Right lobe of liver (tissue), 6 donors: ENCODE measurements at regions not wholly inside any gene's neighbourhood (a gene's known extent, or its start where the extent isn't known, plus 50 kb on each side); places are given as distances from the start of the nearest gene placed in this dataset.
"Not testable (repeated sequence)": the region's sequence is repeated elsewhere in the genome, so short reads cannot be mapped to it uniquely, and the experiment has no call there.

Source experiments
- ATAC-seq, 4 donors: fragments of 200-7000 bp; cut with Tn5 transposase; one replicate each; pipeline ENCODE4 v1.9.1; 2020; ENCODE audit warnings: mild to moderate bottlenecking in 4 of 4, moderate library complexity in 4 of 4
- DNase-seq, 3 donors: peaks; one replicate each; pipeline ENCODE4 v3.0.0-alpha.2; 2020
- H3K27ac ChIP-seq, 3 donors: fragments of 200-600 bp; one replicate each; pipeline ENCODE4 v1.8.0; 2022
- H3K27me3 ChIP-seq, 2 donors: fragments of 200-600 bp; one replicate each; pipeline ENCODE4 v1.8.0; 2022
- H3K36me3 ChIP-seq, 4 donors: fragments of 200-600 bp; sonication (generic) in 1 of 4; one replicate each; pipeline versions ENCODE4 v1.5.1 to v1.8.0; 2017 to 2022; ENCODE audit warnings: control low read depth in 1 of 4
- H3K4me1 ChIP-seq, 4 donors: fragments of 200-600 bp; sonication (generic) in 1 of 4; one replicate each; pipeline versions ENCODE4 v1.5.1 to v1.8.0; 2017 to 2022; ENCODE audit warnings: control low read depth in 1 of 4
- H3K4me3 ChIP-seq, 3 donors: fragments of 200-600 bp; one replicate each; pipeline ENCODE4 v1.8.0; 2022
- H3K9me3 ChIP-seq, 4 donors: fragments of 200-600 bp; sonication (generic) in 1 of 4; one replicate each; pipeline versions ENCODE4 v1.5.1 to v1.8.0; 2017 to 2022; ENCODE audit warnings: control low read depth in 1 of 4
- CTCF ChIP-seq, 4 donors: fragments of 200-600 bp in 3 of 4; fragments of 450-650 bp in 1 of 4; IDR thresholded peaks; one replicate each; pipeline versions ENCODE4 v1.5.1 to v1.8.0; 2016 to 2022; ENCODE audit warnings: antibody characterized with exemption in 4 of 4, mild to moderate bottlenecking in 2 of 4
- POLR2A ChIP-seq: fragments of 450-650 bp; IDR thresholded peaks from one replicate; pipeline ENCODE4 v1.6.1; 2017; ENCODE audit warnings: antibody characterized with exemption, mild to moderate bottlenecking
- WGBS: methylation state at CpG from one replicate; pipeline ENCODE4 v1.1.6; 2018; ENCODE audit warnings: low coverage, low lambda C conversion rate; ENCODE audit not compliant: insufficient coverage; ENCODE audit errors: missing lambda C conversion rate; 5-methylcytosine and 5-hydroxymethylcytosine counted together
- intact Hi-C, 2 donors: fragments of 100-400 bp; cut with DNase I; formaldehyde crosslinking; loops; one replicate each; pipeline versions ENCODE4 v1.11.2 to v1.14.1; 2022
- donor health status: DM: no; HTN: yes; CAD: no.
- donor health status: DM: no; HTN: no; CAD: no.
- donor health status: DM: no; HTN: no; CAD: no.
- donor health status: DM: no; HTN: yes; CAD: no.
- donor health status: DM: no; HTN: yes; CAD: no.

GRCh38 chr2:176574484-176575236, 305.4 kb downstream of the MTX2 start:
- Histone ChIP-seq H3K27me3 (no peaks in the 10 kb centered on the region), H3K4me1 (no peaks in the 10 kb centered on the region), H3K36me3 (no peaks in the 10 kb centered on the region), H3K27ac (no peak overlapping the region), H3K9me3 (no peaks in the 10 kb centered on the region), H3K4me3 (no peak overlapping the region)
- intact Hi-C loops = no loop called here
- ATAC-seq = no peak
- WGBS = 76% methylated on average over 9 of the region's 9 CpGs
- no peak for TF ChIP-seq CTCF (IDR thresholded peaks at IDR 0.05)
- no peak for TF ChIP-seq POLR2A
- DNase-seq = no peak

GRCh38 chr2:176575237-176575744, 306.0 kb downstream of the MTX2 start:
- intact Hi-C loops = no loop called here
- DNase-seq (no peak), ATAC-seq (no peak)
- Histone ChIP-seq H3K27me3 (no peaks in the 10 kb centered on the region), H3K9me3 (no peaks in the 10 kb centered on the region), H3K27ac (no peak overlapping the region), H3K4me3 (no peak overlapping the region), H3K4me1 (no peaks in the 10 kb centered on the region), H3K36me3 (no peaks in the 10 kb centered on the region)
- 51% methylated on average over 5 of the region's 6 CpGs for WGBS
- TF ChIP-seq POLR2A (no peak), CTCF (IDR thresholded peaks at IDR 0.05) (no peak)

GRCh38 chr2:176577054-176577453, 307.8 kb downstream of the MTX2 start:
- 30% methylated on average over 1 of the region's 1 CpG for WGBS
- Histone ChIP-seq H3K9me3 (no peaks in the 10 kb centered on the region), H3K36me3 (no peaks in the 10 kb centered on the region), H3K4me1 (no peaks in the 10 kb centered on the region), H3K27ac (no peak overlapping the region), H3K27me3 (no peaks in the 10 kb centered on the region), H3K4me3 (no peak overlapping the region)
- DNase-seq = no peak
- TF ChIP-seq POLR2A = no peak
- TF ChIP-seq CTCF (IDR thresholded peaks at IDR 0.05) = no peak
- ATAC-seq = no peak
- intact Hi-C loops = no loop called here

- ATAC-seq, intact Hi-C loops, H3K36me3 ChIP-seq, H3K27ac ChIP-seq, H3K4me1 ChIP-seq, DNase-seq, H3K4me3 ChIP-seq, H3K9me3 ChIP-seq, H3K27me3 ChIP-seq: not testable (repeated sequence)
- WGBS = 94% methylated on average over 4 of the region's 4 CpGs
These were observed 309.1 kb downstream of the MTX2 start for GRCh38 chr2:176578292-176578691.

GRCh38 chr2:176579608-176580007, 310.4 kb downstream of the MTX2 start:
- intact Hi-C loops = no loop called here
- Histone ChIP-seq H3K27me3 (no peaks in the 10 kb centered on the region), H3K4me1 (peaks cover 0 to 6% (median 3%) of the 10 kb centered on the region in 4 donors), H3K4me3 (no peak overlapping the region), H3K9me3 (no peaks in the 10 kb centered on the region), H3K27ac (no peak overlapping the region), H3K36me3 (no peaks in the 10 kb centered on the region)
- ATAC-seq = no peak
- TF ChIP-seq POLR2A (no peak), CTCF (IDR thresholded peaks at IDR 0.05) (no peak)
- no peak for DNase-seq
- WGBS = 78% methylated on average over 5 of the region's 6 CpGs
